Suprapubic skin (tissue), 4 donors: ENCODE measurements at regions not wholly inside any gene's neighbourhood (a gene's known extent, or its start where the extent isn't known, plus 50 kb on each side); places are given as distances from the start of the nearest gene placed in this dataset.

Experiments used
- POLR2A ChIP-seq, 2 donors: fragments of 450-650 bp; IDR thresholded peaks; one replicate each; pipeline ENCODE4 v1.6.1; 2017; ENCODE audit warnings: antibody characterized with exemption in 2 of 2, mild to moderate bottlenecking in 2 of 2, moderate library complexity in 2 of 2
- POLR2AphosphoS5 ChIP-seq, 3 donors: sonication (generic); formaldehyde crosslinking; IDR thresholded peaks; one replicate each; pipeline ENCODE4 v1.6.1; 2017; ENCODE audit warnings: antibody characterized with exemption in 3 of 3
- TF ChIP-seq, protein P1 (sequence below), 2 donors: fragments of 200-600 bp in 1 of 2; fragments of 450-650 bp in 1 of 2; sonication (generic) in 1 of 2; IDR thresholded peaks; one replicate each; pipeline ENCODE4 v1.5.1; 2016 to 2019; ENCODE audit warnings: antibody characterized with exemption in 2 of 2, mild to moderate bottlenecking in 1 of 2, moderate library complexity in 1 of 2

DNA sequence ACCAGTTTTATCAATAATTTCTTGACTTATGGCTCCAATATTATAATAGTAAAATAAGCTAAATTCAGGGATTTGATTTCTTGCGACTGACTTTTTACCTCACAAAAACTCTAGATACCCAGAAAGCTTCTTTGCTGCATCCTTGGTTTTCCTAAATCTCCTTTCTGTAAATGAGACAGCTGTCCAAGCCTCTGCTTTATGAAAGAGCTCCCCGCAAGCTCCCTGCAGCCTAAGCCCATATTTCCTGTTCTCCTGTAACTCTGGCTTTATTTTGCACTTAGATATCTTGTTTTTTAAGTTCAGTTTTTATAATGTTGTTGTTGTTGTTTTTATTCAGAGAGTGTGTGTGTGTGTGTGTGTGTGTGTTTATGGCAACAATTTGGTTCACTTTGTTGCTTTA, 361.7 kb upstream of the PKDCC start:
- no peak for TF ChIP-seq POLR2A (IDR thresholded peaks at IDR 0.05)
- no peak for TF ChIP-seq POLR2AphosphoS5 (IDR thresholded peaks at IDR 0.05)
- TF ChIP-seq, protein P1, sequence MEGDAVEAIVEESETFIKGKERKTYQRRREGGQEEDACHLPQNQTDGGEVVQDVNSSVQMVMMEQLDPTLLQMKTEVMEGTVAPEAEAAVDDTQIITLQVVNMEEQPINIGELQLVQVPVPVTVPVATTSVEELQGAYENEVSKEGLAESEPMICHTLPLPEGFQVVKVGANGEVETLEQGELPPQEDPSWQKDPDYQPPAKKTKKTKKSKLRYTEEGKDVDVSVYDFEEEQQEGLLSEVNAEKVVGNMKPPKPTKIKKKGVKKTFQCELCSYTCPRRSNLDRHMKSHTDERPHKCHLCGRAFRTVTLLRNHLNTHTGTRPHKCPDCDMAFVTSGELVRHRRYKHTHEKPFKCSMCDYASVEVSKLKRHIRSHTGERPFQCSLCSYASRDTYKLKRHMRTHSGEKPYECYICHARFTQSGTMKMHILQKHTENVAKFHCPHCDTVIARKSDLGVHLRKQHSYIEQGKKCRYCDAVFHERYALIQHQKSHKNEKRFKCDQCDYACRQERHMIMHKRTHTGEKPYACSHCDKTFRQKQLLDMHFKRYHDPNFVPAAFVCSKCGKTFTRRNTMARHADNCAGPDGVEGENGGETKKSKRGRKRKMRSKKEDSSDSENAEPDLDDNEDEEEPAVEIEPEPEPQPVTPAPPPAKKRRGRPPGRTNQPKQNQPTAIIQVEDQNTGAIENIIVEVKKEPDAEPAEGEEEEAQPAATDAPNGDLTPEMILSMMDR (IDR thresholded peaks at IDR 0.05), result no peak
